ENCODE measurements at regions not wholly inside any gene's neighbourhood (a gene's known extent, or its start where the extent isn't known, plus 50 kb on each side); places are given as distances from the start of the nearest gene placed in this dataset.

DNA sequence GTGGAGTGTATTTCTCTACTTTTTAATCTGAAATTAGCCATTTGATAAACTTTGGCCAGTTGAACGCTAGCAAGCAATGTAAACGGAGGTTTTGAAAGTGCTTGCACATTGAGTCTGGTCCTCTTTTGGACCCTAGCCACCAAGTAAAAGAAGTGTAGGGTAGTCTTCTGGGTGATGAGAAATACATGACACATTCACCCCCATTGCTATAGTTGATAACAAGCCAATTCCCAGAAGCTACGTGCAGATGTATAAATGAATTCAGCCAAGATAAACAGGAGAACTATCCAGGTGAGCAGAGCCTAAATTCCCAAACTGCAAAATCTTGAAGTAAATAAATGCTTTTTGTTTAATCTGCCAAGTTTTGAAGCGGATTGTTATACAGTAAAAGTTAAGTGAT is 965.4 kb upstream of the GRIA3 start:
- TF ChIP-seq, protein P1, sequence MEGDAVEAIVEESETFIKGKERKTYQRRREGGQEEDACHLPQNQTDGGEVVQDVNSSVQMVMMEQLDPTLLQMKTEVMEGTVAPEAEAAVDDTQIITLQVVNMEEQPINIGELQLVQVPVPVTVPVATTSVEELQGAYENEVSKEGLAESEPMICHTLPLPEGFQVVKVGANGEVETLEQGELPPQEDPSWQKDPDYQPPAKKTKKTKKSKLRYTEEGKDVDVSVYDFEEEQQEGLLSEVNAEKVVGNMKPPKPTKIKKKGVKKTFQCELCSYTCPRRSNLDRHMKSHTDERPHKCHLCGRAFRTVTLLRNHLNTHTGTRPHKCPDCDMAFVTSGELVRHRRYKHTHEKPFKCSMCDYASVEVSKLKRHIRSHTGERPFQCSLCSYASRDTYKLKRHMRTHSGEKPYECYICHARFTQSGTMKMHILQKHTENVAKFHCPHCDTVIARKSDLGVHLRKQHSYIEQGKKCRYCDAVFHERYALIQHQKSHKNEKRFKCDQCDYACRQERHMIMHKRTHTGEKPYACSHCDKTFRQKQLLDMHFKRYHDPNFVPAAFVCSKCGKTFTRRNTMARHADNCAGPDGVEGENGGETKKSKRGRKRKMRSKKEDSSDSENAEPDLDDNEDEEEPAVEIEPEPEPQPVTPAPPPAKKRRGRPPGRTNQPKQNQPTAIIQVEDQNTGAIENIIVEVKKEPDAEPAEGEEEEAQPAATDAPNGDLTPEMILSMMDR (IDR thresholded peaks at IDR 0.05) = no peak
- no peak for TF ChIP-seq POLR2A (IDR thresholded peaks at IDR 0.05)
